ENCODE measurements at regions not wholly inside any gene's neighbourhood (a gene's known extent, or its start where the extent isn't known, plus 50 kb on each side); places are given as distances from the start of the nearest gene placed in this dataset.
A peak's percentile ranks its signal among the peaks of the same experiment; 100 is the strongest.

DNA sequence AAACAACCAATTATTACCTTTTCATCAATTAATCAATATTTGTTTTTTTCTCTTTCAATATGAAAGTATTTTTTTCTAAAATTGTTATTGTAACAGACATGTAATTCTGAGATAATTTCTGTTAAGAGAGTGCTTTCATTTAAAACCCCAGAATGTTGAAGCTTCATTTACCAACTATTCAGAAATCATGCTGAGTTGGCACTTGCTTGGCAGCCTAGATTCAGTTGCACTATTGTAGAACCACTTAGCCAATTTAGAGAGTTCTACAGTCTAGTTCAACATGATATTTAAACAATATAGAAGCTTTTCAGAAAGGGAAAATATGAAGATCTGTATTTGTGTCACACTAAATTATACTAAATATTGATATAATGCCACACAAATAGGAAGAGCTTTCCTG is 56.1 kb upstream of the NKAIN2 start:
- DNase-seq, result peak; percentile 49

DNA sequence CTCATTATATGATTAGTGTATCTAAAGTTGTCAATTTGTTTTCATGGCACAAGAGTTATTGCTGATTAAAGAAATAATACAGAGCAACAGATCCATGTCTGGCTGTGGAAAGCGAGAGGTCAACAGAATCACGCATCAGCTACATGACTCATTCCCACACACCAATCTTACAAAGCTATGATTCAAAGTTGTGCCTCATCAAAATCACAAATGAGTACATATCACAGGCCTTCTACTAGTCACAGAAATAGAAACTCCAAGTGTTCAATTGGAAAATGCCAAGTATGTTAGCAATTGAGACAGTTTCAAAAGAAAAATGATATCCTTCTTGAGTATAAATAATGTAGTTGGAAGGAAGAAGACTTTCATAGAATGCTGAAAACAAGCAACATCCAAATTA is 57.8 kb upstream of the NKAIN2 start:
- DNase-seq, result no peak

DNA sequence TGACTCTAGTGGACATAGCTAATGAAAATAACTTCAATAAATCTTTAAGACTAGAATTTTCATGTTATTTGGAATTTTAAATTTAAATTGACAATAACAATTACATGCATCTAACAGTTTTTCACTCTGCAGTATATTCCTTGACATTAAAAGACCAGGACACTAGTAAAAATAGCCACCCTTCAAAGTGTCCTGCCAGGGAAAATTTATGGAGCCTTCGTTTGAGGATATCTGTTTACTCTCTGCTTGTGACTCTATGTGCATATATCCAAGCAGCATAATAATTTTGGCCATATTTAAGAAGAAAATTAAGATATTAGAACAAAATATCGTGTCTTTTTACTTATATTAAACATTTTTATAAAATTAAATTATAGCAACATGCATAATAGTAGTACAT is 58.8 kb upstream of the NKAIN2 start:
- no peak for DNase-seq

GRCh38 chr6:123742626-123743025 is 61.0 kb upstream of the NKAIN2 start:
- no peak for DNase-seq

GRCh38 chr6:123733180-123733579 is 70.5 kb upstream of the NKAIN2 start:
- no peak for DNase-seq

- no peak for DNase-seq
Measured at GRCh38 chr6:123716506-123716905, 79.8 kb upstream of the TRDN start.

GRCh38 chr6:123715006-123715863 is 78.5 kb upstream of the TRDN start:
- no peak for DNase-seq

DNA sequence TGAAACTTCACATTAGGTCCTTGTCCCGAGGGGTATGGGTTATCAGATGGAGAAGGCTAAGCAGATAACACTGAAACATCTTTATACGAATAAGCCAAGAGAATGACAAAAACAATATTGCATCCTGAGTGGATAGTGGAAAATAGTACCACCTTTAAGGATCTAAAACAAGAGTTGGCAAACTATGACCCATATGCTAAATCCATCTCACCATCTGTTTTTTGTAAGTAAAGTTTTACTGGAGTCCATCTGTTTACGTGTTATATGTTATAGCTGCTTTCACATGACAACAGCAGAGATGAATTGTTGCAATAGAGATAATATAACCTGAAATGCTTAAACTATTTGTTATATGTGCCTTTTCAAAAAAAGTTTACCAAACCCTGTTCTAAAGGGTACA is 76.1 kb upstream of the TRDN start:
- no peak for DNase-seq

DNA sequence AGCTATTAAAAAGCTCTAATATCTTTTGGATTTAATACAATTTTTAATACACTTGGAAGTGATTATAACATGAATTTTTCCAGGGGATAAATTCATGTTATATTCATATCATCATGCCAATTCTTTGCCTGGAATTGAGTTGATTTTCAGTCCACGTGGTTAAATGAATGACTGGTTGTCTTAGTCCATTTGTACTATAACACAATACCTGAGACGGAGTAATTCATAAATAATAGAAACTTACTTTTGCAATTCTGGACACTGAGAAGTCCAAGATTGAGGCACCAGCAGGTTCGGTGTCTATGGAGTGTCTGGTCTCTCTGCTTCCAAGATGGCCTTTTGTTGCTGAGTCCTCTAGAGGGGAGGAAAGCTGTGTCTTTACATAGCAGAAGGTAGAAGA is 66.2 kb upstream of the TRDN start:
- DNase-seq, result no peak

- DNase-seq, result no peak
Measured at GRCh38 chr6:123687864-123688263, 51.1 kb upstream of the TRDN start.

Data from DMS79 treated with DMSO at 0.1 percent for 48 hours (cell line).